Vagina (tissue), 2 donors: ENCODE measurements at regions not wholly inside any gene's neighbourhood (a gene's known extent, or its start where the extent isn't known, plus 50 kb on each side); places are given as distances from the start of the nearest gene placed in this dataset.

Experiments
- DNase-seq, 2 donors: peaks; one replicate each; pipeline ENCODE4 v3.0.0-alpha.2; 2017; ENCODE audit errors: extremely low spot score in 2 of 2
- H3K27ac ChIP-seq: fragments of 200-600 bp; sonication (generic); one replicate; pipeline ENCODE4 v1.5.1; 2019
- H3K27me3 ChIP-seq: fragments of 200-600 bp; sonication (generic); one replicate; pipeline ENCODE4 v1.5.1; 2019
- H3K36me3 ChIP-seq, 2 donors: fragments of 200-600 bp; sonication (generic); one replicate each; pipeline ENCODE4 v1.5.1; 2017 to 2019
- H3K4me1 ChIP-seq: fragments of 200-600 bp; sonication (generic); one replicate; pipeline ENCODE4 v1.5.1; 2019
- H3K4me3 ChIP-seq, 2 donors: fragments of 200-600 bp; sonication (generic); 1 replicate in 1 of 2; 2 replicates in 1 of 2; pipeline ENCODE4 v1.5.1; 2016 to 2019
- H3K9me3 ChIP-seq: fragments of 200-600 bp; sonication (generic); one replicate; pipeline ENCODE4 v1.5.1; 2019
- POLR2A ChIP-seq, 2 donors: fragments of 450-650 bp; IDR thresholded peaks; one replicate each; pipeline ENCODE4 v1.6.1; 2017; ENCODE audit warnings: antibody characterized with exemption in 2 of 2, mild to moderate bottlenecking in 2 of 2, moderate library complexity in 2 of 2
- POLR2AphosphoS5 ChIP-seq, 2 donors: sonication (generic); formaldehyde crosslinking; IDR thresholded peaks; one replicate each; pipeline ENCODE4 v1.9.0; 2017; ENCODE audit warnings: antibody characterized with exemption in 2 of 2, mild to moderate bottlenecking in 2 of 2, low read depth in 1 of 2; ENCODE audit not compliant: insufficient read depth in 1 of 2
- intact Hi-C: fragments of 100-400 bp; cut with DNase I; formaldehyde crosslinking; loops from one replicate; pipeline ENCODE4 v1.15.1; 2023
- TF ChIP-seq, protein P1 (sequence below), 3 experiments: fragments of 450-650 bp in 2 of 3; fragments of 200-600 bp in 1 of 3; sonication (generic) in 1 of 3; IDR thresholded peaks; one replicate each; pipeline ENCODE4 v1.5.1; 2017 to 2019; ENCODE audit warnings: antibody characterized with exemption in 3 of 3, mild to moderate bottlenecking in 2 of 3, moderate library complexity in 2 of 3

DNA sequence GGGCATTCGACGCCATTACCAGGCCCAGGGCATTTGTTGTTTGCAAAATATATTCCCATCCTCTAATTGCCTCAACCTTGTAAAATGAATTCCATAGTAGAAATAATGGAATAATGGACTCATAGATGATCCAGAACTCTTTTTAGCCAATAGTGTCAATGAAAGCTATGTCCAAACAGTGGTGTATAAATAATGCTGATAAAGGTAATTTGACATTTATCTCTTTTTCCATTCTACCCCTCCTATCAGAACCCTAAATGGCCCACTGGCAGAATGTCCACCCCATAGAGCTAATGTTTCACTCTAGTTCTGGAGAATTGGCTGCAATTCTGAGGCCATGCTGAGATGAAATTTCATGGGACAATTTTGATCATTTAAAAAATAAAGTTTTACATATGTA, 76.4 kb upstream of the DLX6 start:
- H3K4me1 ChIP-seq = no peaks in the 10 kb centered on the region
- TF ChIP-seq POLR2A (IDR thresholded peaks at IDR 0.05) (no peak), POLR2AphosphoS5 (IDR thresholded peaks at IDR 0.05; ENCODE audit: insufficient read depth in 1 of 2, low read depth in 1 of 2) (no peak)
- TF ChIP-seq, protein P1, sequence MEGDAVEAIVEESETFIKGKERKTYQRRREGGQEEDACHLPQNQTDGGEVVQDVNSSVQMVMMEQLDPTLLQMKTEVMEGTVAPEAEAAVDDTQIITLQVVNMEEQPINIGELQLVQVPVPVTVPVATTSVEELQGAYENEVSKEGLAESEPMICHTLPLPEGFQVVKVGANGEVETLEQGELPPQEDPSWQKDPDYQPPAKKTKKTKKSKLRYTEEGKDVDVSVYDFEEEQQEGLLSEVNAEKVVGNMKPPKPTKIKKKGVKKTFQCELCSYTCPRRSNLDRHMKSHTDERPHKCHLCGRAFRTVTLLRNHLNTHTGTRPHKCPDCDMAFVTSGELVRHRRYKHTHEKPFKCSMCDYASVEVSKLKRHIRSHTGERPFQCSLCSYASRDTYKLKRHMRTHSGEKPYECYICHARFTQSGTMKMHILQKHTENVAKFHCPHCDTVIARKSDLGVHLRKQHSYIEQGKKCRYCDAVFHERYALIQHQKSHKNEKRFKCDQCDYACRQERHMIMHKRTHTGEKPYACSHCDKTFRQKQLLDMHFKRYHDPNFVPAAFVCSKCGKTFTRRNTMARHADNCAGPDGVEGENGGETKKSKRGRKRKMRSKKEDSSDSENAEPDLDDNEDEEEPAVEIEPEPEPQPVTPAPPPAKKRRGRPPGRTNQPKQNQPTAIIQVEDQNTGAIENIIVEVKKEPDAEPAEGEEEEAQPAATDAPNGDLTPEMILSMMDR (IDR thresholded peaks at IDR 0.05) = no peak
- DNase-seq = no peak
- no peaks in the 10 kb centered on the region for H3K9me3 ChIP-seq
- no peaks in the 10 kb centered on the region for H3K27me3 ChIP-seq
- intact Hi-C loops = no loop called here
- H3K4me3 ChIP-seq = no peak overlapping the region
- no peak overlapping the region for H3K27ac ChIP-seq
- H3K36me3 ChIP-seq = no peaks in the 10 kb centered on the region

DNA sequence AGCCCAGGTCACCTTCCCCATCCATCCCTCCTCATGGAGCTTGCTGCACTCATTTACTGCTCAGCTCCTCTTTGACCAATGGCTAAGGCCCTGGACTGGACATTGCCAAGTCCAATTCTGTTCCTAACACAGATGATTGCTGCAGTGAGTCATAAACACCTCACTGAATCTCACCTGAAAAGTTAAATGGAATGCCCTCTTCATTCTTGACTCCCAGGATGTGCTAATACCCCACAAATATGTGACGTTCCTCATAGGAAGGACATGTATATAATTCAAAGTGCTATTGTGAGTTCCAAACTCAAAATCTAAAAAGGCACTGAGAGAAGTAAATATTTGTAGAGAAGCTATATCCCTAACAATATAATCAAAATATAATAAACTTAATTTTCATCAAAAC, 73.5 kb upstream of the DLX6 start:
- TF ChIP-seq, protein P1 (IDR thresholded peaks at IDR 0.05) = no peak
- TF ChIP-seq POLR2AphosphoS5 (IDR thresholded peaks at IDR 0.05; ENCODE audit: insufficient read depth in 1 of 2, low read depth in 1 of 2) (no peak), POLR2A (IDR thresholded peaks at IDR 0.05) (no peak)

DNA sequence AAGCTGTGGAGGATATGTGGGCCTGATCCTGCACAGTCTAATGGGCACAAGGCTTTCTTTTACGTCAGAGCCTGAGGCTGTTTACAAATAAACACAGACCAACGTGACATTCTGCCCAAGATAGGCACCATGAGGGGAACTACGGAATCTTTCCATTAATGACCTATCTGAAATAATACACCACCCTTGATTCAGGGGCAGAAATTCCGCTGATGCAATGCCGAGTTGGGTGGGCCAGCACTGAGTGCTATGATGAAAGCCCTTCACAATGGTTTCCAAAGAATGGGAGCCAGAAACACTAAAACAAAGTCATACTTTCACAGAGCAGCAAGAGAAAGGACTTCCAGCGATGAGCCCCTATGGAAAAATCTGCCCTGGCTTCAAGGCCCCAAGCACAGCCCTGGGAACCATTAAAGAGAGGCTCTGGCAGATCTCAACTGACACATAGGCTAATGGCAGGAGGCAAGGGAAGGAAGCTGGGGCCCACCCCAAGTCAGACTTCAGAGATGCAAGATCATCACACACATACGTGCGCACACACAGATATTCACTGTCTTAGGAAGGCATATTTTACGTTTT, 72.2 kb upstream of the DLX6 start:
- H3K4me3 ChIP-seq = no peak overlapping the region

More for the DNA sequence above, 73.5 kb upstream of the DLX6 start:
- H3K9me3 ChIP-seq = no peaks in the 10 kb centered on the region
- no peaks in the 10 kb centered on the region for H3K36me3 ChIP-seq
- H3K4me1 ChIP-seq = no peaks in the 10 kb centered on the region
- intact Hi-C loops = no loop called here
- H3K4me3 ChIP-seq = no peak overlapping the region
- H3K27ac ChIP-seq = no peak overlapping the region
- no peak for DNase-seq
- H3K27me3 ChIP-seq = no peaks in the 10 kb centered on the region

DNA sequence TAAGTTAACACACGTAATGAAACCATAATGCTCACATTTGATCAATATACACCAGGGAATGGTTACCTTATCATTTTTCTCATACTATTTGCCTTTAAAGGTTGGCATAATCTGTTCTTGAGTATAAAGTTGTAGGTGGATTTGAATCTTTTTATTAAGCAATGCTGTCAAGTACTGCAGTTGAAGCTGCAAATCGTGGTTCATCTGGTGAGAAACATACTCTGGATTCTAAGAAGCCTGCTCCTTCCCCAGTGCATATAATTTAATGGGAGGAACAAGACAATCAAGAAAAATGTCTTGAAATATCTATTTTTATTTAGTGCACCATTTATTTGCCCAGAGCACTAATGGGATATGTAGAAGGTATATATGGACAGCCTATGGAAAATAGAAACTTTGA, 68.7 kb upstream of the DLX6 start:
- no peak for DNase-seq
- Histone ChIP-seq H3K4me1 (no peaks in the 10 kb centered on the region), H3K36me3 (no peaks in the 10 kb centered on the region), H3K9me3 (no peaks in the 10 kb centered on the region), H3K27ac (no peak overlapping the region), H3K27me3 (no peaks in the 10 kb centered on the region), H3K4me3 (no peak overlapping the region)
- intact Hi-C loops = no loop called here
- TF ChIP-seq POLR2AphosphoS5 (IDR thresholded peaks at IDR 0.05; ENCODE audit: insufficient read depth in 1 of 2, low read depth in 1 of 2) (no peak), POLR2A (IDR thresholded peaks at IDR 0.05) (no peak)
- TF ChIP-seq, protein P1 (IDR thresholded peaks at IDR 0.05) = no peak

More for the DNA sequence above, 72.2 kb upstream of the DLX6 start:
- Histone ChIP-seq H3K9me3 (no peaks in the 10 kb centered on the region), H3K27me3 (no peaks in the 10 kb centered on the region), H3K36me3 (no peaks in the 10 kb centered on the region), H3K27ac (no peak overlapping the region), H3K4me1 (no peaks in the 10 kb centered on the region)
- no peak for TF ChIP-seq POLR2AphosphoS5 (IDR thresholded peaks at IDR 0.05; ENCODE audit: insufficient read depth in 1 of 2, low read depth in 1 of 2)
- TF ChIP-seq POLR2A (IDR thresholded peaks at IDR 0.05) = no peak
- TF ChIP-seq, protein P1 (IDR thresholded peaks at IDR 0.05) = no peak
- no peak for DNase-seq
- intact Hi-C loops = no loop called here

DNA sequence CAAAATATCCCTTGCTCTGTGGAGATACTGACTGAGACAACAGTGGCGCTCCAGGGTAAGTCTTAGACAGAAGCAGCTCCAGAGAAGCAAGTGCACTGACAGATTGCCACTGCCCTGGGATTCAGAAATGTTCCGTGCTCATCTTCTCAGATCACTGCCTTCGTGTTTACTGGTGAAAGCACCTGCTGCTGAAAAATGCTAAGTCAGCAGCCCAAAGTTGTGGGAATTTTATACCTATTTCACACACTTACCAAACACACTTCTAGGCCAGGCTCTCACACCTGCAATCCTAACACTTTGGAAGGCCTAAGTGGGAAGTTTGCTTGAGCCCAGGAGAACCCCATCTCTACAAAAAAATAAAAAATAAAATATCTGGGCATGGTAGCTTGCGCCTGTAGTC, 63.2 kb upstream of the DLX6 start:
- H3K4me1 ChIP-seq = no peaks in the 10 kb centered on the region
- H3K9me3 ChIP-seq = no peaks in the 10 kb centered on the region
- H3K27me3 ChIP-seq = no peaks in the 10 kb centered on the region
- DNase-seq = no peak
- no peak overlapping the region for H3K27ac ChIP-seq
- no peak overlapping the region for H3K4me3 ChIP-seq
- intact Hi-C loops = no loop called here
- no peaks in the 10 kb centered on the region for H3K36me3 ChIP-seq
- TF ChIP-seq POLR2A (IDR thresholded peaks at IDR 0.05) = no peak
